HG02885 (cell line): ENCODE measurements at regions not wholly inside any gene's neighbourhood (a gene's known extent, or its start where the extent isn't known, plus 50 kb on each side); places are given as distances from the start of the nearest gene placed in this dataset.

Source experiments
- ATAC-seq: cut with Tn5 transposase; IDR thresholded peaks from one replicate; pipeline ENCODE4 v1.9.1; 2021; ENCODE audit warnings: mild to moderate bottlenecking; ENCODE audit not compliant: unreplicated experiment, poor library complexity

DNA sequence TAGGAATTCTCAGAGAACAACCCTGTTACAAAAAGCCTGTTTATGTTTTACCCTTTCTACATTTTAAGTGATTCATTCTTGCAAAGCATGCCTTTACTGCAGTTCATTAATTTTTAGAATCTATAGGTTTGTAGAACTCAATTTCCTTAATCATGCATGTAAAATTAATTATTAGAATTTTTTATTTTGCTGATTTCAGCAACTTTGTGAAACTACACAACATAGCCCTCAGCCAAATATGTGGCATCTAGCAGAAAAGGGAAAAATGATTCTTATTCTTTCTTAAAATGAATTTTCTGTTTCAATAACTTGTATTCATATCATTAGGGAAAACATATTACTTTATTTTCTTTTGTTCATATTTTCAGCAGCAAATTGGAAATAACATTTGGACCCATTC lies 392.9 kb upstream of the PFKP start:
- no peak for ATAC-seq

DNA sequence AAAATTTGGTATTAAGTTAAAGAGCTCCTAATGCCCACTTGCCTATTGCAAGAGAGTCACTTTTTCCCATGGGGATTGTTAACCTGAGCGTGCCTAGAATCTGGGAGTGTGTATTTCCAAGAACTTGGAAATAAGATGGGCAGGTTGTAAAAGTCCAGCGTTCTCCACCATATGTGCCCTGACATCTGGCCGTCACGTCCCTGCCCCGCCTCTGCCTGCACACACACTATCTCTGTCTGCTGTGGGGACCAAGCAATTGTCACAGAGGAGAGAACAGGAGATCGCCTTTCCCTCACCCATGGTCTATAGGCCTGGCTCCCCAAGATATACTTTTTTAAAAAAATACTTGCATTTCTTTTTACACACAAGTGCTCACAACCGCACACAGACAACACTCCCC lies 396.5 kb upstream of the PFKP start:
- no peak for ATAC-seq

DNA sequence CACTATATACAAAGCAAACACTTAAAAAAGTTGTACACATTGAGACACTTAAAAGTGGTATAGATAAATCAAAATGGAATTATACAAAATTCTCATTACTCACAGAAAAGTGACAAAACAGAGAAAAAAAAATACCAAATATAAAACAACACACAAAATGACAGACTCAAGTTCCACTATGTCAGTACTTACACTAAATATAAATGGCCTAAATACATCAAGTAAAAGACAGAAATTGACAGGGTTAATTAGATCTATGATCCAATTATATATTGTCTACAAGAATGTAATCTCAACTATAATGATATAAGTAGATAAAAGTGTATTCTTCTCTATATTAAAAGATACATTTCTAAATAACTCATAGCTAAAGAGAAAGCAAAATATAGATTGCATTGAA lies 401.6 kb upstream of the PFKP start:
- ATAC-seq, result no peak

DNA sequence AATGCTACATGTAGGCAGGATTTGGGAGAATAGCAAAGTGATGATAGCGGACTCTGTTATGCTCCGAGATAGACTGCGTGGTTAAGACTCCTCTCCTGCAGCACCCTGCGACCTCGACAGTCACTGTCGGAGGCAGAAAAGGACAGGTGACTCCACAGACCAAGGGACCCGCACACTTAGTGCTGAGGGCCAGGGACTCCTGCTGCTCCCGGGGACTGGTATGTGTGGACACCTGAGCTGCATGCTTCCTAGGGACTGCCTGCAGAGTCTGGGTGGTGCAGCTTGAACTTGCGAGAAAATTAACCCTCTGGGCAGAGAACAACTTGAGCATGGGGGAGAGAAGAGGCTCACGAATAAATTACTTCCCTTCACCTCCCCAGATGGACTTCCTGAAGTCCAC lies 407.1 kb upstream of the PFKP start:
- ATAC-seq, result no peak

DNA sequence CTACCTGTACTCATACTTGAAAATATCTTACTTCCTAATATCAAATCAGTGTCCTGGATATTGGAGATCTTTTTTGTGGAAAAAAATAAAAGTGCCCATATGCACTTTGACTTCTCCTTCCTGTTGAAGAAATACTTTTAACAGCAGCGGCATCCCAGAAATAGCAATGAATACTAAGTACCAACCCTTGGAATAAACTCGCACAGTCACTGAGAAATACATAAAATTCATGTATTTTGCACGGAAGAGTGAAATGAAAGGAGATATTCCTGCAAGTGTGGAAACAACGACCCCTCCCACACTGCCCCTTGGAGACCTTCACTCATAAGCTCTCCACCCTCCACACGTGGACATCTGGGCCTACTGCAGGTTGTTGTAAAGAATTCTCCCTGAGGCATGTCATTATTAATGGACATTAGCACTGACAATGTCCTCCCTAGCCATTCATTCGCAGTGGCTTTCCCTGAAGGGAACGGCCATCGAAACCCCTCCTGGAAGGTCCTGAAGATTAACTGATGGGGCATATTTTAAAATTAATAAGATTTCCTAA lies 407.6 kb upstream of the PFKP start:
- no peak for ATAC-seq

DNA sequence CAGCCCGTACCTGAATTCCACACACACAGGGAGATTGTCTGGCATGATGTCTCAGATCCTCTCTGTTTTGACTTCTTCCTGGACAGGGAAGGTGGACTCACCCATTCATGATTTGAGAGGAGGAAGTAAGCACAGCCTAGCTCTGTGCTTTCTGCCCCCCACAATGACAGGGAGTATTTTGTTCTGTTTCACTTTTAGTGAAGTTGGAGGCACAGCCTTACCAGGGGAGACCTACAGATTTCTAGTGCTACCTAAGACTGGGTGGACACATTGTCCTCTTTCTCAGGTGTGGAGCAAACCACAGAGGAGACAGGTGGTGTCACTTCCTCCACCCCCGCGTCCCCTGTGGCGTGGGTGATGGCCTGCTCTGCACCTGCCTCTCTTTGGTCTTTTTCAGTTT lies 408.6 kb upstream of the PFKP start:
- no peak for ATAC-seq

DNA sequence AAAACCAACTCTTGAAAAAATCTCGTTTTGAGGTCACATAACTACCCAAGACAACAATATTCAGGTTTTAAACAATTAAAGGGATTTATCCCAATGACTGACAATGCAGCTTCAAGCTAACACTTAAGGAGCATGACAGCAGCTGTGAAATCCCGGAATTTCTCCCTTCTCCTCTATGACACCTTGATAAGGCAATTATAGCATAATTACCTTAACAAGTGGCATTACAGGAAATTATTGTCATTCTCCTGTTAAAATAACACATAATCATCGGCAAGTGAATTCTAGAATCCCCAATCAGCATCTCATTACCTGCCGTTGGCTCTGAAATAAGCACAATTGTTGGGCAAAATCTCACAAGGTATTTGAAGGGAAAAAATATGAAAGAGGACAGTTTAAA lies 417.0 kb upstream of the PFKP start:
- no peak for ATAC-seq

DNA sequence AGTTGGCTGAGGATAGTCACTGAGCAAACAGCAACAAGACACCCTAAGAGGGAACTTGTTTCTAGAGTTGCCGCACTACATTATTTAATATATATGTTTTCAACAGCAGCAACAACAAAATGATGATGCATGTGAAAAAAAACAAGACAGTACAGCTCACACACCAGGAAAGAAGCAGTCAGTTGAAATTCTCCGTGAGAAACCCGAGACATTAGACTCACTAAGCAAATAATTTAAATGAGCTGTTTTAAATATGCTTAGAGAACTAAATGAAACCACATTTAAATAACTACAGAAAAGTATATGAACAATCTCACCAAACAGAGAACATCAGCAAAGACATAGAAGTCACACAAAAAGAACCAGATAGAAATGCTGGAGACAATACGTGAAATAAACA lies 426.3 kb upstream of the PFKP start:
- ATAC-seq, result no peak

DNA sequence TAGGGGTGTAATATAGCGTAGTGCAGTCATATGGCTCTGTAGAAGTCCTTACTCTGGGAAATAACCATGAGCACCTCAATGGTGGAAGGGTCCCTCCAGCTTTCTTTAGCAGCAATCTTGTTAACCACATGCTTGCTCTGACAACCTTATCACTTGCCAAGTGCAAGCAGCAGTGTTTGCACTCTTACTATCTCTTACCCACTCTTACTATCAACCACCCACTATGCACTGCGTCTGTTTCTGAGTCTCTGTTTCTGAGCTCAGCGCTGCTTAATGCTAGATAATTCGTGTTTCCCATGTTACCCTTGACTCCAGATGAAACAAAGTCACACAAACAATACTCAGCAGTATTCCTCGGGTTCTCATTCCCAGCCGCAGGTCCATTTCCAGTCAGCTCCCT lies 433.7 kb upstream of the PFKP start:
- ATAC-seq, result no peak

DNA sequence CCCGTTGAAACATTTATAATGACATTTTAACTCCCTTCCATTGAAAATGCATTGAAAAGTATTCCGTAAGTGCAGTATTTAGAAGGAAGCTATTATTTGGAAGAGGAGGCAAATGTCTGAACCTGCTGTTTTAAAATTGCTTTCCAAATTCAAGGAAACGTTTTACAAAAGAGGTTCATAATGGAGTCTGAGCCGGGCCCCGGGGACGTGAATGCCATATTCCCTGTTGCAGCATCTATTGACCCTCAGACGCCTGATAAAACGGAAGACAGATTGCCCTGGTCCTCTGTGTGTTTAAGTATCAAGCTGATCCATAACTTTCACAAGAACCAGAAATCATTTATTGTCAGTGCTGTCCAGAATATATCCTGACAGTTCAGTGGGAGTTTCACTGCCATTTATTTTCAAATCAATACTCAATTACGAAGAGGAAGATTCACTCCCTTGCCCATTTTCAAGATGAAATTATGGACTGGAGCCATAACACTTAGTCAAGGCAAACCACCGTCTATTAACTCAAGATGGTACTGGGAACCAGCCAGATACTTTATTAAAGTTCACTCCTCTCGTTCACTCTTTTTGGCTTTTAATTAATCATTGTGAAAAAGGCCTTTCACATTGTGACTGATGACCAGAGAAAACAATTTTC lies 435.7 kb upstream of the PFKP start:
- ATAC-seq, result no peak

DNA sequence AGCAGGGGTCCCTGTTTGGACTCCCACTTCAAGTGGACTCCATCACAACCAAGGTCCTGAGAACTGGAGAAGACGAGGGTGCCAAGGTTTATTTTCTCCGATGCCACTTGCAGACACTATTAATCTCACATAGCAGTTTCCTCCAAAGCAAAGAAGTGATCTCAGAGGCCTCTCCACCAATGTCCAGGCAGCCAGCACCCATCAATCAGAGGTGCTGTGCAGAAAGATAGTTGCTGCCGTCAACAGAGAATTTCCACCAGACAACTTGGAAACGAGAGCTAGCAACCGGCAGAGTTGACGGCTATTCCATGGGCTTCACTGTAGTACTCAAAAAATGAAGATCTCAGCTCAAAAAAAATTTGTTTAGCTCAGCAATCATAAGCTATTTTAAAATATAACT lies 438.6 kb upstream of the PFKP start:
- ATAC-seq, result no peak

DNA sequence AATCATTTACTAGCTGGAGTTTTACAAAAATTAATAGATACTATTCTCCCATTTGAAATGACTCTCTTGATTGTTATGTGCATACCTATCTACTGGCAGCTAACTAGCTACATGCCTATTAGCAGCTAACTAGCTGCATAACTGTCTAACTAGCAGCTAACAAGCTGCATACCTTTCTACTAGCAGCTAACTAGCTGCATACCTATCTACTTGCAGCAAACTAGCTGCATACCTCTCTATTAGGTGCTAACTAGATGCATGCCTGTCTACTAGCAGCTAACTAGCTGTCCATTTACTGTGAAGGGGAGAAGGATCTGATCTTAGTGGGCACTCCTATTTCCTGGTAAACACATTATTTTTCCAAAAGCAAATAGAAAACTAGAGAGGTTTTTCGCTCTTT lies 439.4 kb upstream of the PFKP start:
- no peak for ATAC-seq

DNA sequence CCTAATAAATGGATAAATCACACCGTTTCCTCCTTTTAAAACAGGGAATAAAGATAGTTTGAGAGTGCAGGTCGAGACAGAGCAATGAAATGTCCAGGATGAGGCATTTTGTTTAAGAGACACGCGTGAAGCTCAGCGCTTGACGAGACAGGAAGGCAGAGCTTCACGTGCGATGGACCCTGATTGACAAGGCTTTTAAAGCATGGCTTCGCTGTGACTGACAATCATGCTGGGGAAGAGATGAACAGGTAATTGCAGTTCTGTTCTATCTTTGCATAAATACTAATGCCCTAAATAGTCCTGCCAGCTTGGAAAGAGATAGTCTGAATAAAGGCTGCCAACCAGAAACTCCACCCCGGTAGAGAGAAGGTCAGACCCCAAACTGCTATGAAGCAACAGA lies 442.3 kb upstream of the PFKP start:
- ATAC-seq, result no peak

DNA sequence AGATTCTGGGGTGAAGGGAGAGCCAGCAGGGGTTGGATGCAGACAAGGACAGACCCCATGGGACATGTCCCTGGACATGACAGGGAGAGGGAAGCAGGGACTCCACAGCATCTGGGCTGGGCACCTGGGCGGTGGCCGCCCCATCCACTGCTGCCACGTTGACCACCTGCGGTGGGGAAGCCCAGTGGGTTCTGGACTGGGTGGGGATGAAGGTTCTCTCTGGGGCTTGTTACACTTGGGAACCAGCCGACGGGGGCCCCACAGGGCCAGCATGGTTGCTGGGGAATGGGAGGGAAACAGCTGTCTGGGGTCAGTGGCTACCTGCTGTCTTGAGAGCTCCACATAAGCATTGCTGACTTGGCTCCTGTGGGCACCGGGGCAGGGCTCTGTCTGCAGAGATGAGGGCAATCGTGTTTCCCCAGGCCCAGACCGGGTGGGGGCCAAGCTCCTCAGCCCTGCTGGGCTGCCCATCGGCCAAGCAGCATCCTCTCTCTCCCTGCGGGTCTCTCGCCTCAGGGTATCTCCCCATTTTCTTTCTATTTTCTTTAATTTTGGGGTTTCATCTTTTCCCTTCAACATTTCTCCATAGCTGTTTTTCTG lies 443.6 kb upstream of the PFKP start:
- ATAC-seq, result no peak

DNA sequence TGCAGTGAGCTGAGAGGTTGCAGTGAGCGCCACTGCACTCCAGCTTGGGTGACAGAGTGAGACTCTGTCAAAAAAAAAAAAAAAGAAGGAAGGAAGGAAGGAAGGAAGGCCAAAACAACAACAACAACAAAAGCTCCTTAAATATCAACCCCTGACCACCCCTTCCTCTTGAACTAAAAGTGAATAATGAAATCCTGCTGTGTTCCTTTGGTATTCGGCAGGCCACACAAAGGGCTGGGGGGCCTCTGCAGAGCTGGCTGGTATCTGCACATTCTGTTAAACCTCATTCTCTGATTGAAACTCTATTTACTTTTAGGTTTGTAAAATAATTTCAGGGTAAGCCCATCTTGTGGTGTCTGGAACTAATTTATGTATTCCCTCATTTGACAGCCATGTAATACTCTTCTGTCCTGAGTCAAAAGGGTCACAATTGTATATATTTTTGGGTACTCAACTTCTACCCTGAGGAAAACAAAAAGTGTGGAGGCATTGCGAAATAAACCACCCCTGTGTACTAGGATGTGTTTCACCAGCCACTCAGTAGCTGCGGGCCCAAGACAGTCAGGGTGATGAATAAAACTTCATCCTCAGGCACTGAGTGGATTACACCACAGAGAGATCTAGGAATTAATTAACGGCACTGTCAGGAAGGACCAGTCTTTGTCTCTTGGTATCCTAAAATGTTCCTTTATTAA lies 446.4 kb upstream of the PFKP start:
- no peak for ATAC-seq

DNA sequence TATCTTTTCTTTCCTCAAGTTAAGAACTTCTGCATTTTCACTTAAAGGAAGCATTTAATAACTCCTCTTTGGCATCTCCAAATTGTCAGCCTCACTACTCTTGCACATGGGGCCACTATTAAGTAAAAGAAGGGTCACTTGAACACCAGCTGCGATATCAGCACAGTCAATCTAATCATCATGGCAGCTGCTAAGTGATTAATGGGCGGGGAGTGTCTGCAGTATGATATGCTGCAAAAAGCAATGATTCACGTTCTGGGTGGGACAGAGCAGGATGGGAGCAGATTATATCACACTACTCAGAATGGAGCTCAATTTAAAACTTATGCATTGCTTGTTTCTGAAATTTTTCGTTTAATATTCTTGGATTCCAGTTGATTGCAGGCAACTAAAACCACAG lies 447.4 kb upstream of the PFKP start:
- no peak for ATAC-seq

DNA sequence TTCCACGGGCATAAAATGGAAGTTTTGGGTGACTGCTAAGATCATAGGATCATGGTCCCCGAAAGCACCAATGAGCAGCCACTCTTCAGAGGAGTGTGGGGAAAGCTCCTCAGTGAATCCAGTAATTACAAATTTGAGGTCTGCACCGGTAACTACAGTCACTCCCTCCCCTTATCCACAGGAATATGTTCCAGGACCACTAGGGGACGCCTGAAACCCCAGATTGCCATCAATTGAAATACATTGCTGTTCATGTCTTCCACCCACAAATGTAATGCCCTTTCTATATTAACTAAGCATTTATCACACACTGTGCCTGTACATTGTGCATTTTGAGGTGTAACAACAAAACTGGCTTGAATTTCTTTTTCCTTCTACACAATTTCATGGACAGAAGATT lies 447.9 kb upstream of the PFKP start:
- ATAC-seq, result no peak

DNA sequence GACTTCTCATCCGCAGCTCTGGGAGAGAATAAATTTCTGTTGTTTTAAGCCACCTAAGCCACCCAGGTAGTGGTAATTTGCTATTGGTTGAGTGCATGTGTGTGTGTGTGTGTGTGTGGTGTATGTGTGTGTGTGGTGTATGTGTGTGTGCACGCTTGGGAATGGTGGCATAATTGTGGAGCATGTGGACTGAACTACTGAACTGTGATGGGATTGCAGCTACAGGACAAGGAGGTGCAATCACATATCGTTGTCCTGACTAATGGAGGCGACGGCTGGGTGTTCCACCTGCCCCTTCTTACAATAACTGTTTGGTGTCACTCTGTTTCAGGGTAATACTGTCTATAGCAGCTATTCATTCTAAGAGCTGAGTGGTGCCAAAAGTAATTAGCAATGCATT lies 448.7 kb upstream of the PFKP start:
- ATAC-seq, result no peak

DNA sequence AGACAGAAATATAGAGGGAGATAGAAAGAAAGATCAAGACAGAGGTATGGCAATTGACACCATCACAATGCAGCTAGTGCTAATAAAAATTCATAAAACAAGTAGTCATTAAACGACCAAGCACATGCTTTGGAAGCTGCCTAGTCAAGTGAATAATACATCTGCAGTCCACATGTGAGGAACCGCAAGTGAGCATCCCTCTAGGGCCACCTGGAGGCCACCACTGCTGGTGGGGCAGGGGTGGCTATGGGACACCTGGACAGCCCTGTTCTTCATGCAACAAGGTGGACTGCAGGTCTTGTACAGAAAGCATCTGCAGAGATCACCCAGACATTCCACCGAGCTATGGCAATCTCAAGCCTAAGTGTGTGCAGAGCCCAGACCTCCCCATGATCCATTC lies 451.1 kb upstream of the PFKP start:
- no peak for ATAC-seq

DNA sequence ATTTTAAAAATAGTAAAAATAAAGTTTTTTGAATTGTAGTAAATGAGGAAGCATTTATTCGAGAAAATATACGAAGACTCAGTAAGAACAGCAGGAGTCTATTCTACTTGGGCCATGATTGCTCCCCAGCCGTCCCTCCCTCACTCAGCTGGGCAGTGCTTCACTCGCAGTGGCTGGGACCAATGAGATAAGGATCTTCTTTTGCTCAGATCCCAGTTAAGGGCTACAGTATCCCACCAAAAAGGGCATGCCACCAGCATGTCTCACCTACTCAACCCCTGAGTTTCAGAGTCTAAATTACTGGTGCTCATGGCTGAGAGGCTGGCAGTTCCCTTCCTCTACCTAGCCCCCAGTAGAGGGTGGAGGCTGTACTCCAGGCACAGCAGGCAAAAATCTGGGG lies 455.7 kb upstream of the PFKP start:
- no peak for ATAC-seq

DNA sequence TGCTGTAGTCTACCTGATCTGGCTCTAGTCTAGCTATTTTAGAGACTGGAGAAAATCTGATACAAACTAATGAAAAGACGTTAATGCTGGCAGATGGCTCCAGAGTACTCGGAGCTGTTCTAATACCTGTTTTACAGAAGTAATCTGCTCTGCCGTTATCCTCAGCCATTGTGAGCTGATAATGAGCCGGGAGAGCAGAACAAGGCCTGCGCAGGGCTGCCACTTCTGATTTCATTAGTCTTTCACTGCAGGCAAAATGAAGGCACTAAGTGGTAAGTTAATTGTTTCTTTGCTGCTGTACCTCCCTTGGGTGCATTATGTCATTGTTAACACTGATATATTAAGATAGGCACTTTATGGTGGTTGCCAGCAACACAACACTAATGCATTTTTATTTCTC lies 456.4 kb upstream of the PFKP start:
- ATAC-seq, result no peak

DNA sequence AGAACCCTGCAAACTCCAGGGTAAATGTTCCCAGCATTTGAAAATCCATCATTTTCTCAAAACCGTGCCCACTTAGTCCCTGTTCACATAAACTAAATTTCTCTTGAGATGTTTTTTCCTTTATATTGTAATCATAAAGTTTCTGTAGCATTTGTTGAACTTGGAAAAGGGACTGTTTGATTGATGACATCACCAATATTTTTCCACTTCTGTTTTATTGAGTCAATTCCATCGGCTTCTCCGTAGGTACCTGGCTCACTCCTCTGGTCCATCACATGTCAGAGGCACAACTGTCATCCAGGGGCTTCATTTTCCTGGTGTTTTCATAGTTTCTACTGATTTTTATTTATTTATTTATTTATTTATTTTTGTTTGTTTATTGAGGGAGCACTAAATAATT lies 462.5 kb upstream of the PFKP start:
- ATAC-seq, result no peak
